Activated CD8-positive, alpha-beta memory T cell treated with anti-CD3 and anti-CD28 coated beads for 4 hours (primary cell): ENCODE measurements at regions not wholly inside any gene's neighbourhood (a gene's known extent, or its start where the extent isn't known, plus 50 kb on each side); places are given as distances from the start of the nearest gene placed in this dataset.
"Not testable (repeated sequence)": the region's sequence is repeated elsewhere in the genome, so short reads cannot be mapped to it uniquely, and the experiment has no call there.

Source experiments
- DNase-seq, 2 donors: peaks; one replicate each; pipeline ENCODE4 v3.0.0-alpha.2; 2020; ENCODE audit warnings: low read depth in 2 of 2

GRCh38 chr3:5750091-5750490, 562.6 kb downstream of the EDEM1 start:
- DNase-seq, result no peak

DNA sequence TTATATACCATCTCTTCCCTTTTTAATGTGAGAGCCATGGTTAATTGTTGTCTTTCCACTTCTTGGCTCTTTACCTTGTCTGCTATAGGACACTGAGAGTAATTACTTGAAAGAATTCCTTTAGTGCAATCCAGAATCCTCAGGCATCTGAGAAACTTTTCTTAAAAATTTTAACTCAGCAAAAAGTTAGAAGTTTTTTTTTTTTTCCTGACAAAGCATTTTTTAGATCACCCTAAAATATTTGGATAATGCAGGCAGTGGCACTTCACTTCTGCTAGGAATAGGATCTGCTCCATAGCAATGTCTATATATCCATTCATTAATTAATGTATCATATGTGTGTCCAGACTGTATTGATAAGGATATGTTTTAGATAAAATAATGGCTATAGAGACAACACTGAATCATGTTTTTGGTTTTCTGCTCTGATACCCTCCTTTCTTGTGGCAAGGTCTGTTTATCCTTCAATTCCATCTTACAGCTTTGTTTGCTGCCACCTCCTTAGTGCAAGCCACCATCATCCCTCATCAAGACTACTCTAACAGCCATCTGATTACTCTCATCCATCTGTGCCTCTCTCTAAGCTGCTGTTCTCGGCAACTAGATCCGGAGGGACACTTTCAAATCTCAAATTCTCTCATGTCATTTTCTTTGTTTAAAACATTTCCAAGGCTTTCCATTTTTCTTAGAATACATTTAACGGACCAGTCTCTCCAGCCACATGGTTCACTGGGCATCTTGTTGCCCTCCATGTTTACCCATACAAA, 563.5 kb downstream of the EDEM1 start:
- DNase-seq, result no peak

GRCh38 chr3:5754602-5755001, 567.1 kb downstream of the EDEM1 start:
- DNase-seq, result no peak

DNA sequence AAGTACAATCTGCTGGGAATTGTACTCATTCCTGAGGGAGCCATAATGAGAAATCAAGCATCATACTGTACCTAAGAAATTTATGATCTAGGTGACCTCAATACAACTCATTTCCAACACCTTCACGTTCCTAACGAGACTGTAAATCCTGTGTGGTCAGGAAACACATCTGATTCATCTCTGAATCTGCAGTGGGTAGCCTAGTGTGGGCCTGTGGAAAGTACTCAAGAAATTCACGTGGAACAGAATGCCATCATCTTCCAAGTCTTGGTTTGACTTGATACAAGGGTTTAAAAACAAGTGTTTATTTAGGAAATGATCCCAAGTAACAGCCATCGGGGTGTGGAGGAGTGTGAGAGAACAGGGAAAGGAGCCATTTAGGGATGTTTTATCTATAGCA, 568.9 kb downstream of the EDEM1 start:
- no peak for DNase-seq

DNA sequence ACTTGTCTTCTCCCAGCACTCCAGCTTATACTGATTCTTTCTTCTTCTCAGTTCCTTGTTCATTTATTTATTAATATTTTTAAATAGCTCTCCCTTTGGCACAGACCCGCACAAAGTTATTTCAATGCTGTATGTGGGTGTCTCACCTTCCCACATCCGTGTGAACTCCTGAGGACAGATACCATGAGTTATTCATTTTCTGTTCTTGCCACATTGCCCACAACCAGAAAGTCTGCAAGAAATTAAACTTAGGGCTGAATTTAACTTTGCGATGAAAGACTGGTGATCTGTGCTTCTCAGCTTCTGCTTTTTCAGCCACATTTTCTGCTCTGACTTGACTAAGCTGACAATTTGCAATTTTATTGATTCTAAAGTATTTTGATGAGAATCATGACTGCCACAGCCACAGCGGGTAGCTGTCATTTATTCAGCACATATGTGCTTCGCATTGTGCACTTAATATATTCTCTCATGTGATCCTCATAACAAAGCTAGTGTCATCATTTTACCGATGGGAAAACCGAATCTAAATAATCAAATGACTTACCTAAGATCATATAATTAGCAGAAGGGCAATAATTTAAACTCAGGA, 569.8 kb downstream of the EDEM1 start:
- DNase-seq, result no peak

GRCh38 chr3:5758699-5759098, 571.2 kb downstream of the EDEM1 start:
- no peak for DNase-seq

GRCh38 chr3:5762506-5762905, 575.0 kb downstream of the EDEM1 start:
- DNase-seq, result no peak

GRCh38 chr3:5766848-5767247, 579.3 kb downstream of the EDEM1 start:
- DNase-seq, result no peak

- no peak for DNase-seq
These were observed 579.8 kb downstream of the EDEM1 start for GRCh38 chr3:5767304-5767703.

DNA sequence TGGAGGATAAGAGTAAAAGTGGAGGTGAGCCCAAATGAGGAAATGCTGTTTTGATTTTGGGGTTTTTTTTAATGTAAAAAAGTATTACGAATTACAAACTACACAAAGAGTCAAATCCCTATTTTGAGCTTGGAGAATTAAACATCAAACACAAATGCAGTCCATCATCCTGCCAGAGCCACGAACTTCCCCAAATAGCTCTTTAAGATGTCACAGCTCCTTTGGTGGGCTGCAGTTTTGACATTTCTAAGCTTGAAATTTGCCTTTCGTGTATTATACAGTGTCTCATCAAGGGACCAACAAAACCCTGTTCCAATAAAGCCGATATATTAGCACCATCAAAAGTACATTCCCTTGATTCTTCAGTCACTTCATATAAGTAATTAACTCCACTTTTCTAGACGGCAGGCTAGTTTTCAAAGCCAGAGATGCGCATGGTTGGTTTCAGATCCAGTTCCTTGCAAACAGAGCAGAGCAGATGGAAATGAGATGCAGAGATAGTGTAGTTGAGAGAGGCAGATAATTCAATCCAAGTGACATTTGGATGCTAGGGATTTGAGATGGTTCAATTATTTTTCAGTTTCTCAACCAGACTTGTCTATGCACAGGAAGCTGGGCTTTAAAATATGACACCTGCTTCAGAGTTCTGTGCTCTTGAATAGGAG, 580.9 kb downstream of the EDEM1 start:
- no peak for DNase-seq

- no peak for DNase-seq
These were observed 582.3 kb downstream of the EDEM1 start for GRCh38 chr3:5769825-5770224.

DNA sequence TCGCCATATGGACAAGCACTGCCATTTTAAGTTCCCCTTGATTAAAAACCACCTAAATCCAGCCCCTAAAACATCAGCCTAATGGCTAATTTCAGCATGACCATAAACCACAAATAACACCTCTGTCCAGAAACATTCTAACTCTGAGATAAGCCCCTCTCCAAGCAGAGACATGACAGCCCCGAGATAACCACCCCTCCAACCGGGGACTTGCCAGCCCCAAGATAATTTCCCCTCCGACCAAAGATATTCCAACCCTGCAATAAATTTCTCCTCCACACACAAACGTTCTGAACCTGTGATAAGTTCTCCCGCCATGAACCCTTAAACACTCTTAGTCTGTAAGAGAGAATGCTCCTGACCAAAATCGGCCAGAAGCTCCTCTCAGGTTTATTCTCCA, 586.8 kb downstream of the EDEM1 start:
- DNase-seq, result no peak

GRCh38 chr3:5775100-5775499, 587.6 kb downstream of the EDEM1 start:
- not testable (repeated sequence) for DNase-seq

GRCh38 chr3:5784690-5785089, 597.2 kb downstream of the EDEM1 start:
- DNase-seq, result no peak

DNA sequence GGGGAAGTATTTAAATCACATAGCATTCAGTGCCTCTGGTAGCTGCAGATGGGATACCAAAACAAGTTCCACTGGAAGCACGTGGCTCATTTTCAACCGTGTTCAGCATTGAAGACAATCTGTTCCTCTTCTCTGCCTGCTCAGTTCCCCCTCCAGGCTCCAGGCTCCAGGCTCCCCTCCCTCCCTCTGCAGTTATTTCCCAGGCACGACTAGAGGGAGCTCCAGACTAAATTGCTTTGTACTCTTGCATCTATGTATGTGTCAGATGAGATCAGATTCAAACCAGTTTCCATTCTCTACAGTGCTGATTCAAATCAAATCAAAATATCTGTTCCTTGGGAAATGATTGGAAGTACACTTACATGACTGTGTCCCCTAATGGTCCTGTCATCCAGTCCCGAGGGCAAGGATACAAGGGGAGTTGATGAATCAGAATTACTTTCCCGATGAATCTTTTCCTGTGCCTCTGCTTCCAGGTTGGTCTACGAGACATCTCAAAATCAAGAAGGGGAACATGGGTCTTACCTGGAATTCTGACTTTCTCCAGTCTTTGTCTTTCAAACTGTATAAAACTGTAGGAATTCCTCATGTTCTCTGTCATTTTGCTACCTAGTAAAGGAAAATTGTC, 600.5 kb downstream of the EDEM1 start:
- no peak for DNase-seq

DNA sequence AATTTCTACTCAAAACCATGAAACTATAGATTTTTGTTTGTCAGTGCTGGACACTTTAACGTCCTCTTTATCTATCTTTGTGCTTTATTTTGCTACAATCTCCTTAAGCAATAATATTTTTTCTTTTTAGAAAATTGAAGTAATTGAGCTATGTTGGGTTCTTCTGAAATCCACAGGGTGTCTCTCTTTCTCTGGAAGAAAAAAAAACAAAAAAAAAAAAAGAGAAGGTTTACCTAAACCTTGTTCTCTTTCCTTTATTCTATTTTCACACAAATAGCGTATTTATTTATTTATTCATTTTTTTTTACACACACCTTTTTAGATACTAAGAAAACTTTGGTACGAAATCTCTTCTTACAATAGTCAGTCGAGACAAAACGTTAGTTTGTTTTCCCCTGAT, 601.0 kb downstream of the EDEM1 start:
- DNase-seq, result no peak

GRCh38 chr3:5791558-5791957, 604.1 kb downstream of the EDEM1 start:
- DNase-seq, result no peak

- no peak for DNase-seq
These were observed 609.0 kb downstream of the EDEM1 start for GRCh38 chr3:5796541-5796940.

- no peak for DNase-seq
These were observed 611.3 kb downstream of the EDEM1 start for GRCh38 chr3:5798809-5799208.

DNA sequence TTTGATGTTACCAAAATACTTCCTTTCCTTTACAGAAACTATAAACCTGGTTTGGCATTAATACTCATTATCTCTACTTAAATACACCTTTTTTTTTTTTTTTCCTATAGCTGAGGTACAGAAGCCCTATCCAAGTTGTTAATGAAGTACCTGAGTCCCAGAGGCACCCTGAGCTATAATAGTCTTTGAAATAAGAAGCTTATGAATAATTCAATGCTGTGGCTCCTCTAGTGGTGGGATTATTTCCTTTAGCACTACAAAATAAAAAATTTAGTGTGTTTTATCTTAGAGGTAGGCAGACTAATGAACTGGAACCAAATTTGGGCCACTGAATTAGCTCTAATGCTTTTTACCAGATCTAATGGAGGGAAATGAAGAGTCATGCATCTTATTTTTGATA, 611.9 kb downstream of the EDEM1 start:
- no peak for DNase-seq

GRCh38 chr3:5800965-5801364, 613.5 kb downstream of the EDEM1 start:
- no peak for DNase-seq

- DNase-seq, result no peak
These were observed 618.7 kb downstream of the EDEM1 start for GRCh38 chr3:5806192-5806591.
